HCEC 1CT (cell line): ENCODE measurements at regions not wholly inside any gene's neighbourhood (a gene's known extent, or its start where the extent isn't known, plus 50 kb on each side); places are given as distances from the start of the nearest gene placed in this dataset.
"Not testable (repeated sequence)": the region's sequence is repeated elsewhere in the genome, so short reads cannot be mapped to it uniquely, and the experiment has no call there.

ENCODE experiments used
- DNase-seq: peaks from one replicate; pipeline ENCODE4 v3.0.0-alpha.2; 2017

- DNase-seq: no peak
Observed at GRCh38 chr2:7436096-7436906, 519.1 kb downstream of the RNF144A start.

GRCh38 chr2:7437141-7437540, 519.9 kb downstream of the RNF144A start:
- DNase-seq: no peak

- no peak for DNase-seq
Observed at GRCh38 chr2:7437716-7438632, 520.8 kb downstream of the RNF144A start.

- DNase-seq: no peak
Observed at GRCh38 chr2:7438855-7439254, 521.6 kb downstream of the RNF144A start.

- DNase-seq: no peak
Observed at GRCh38 chr2:7440977-7441376, 523.8 kb downstream of the RNF144A start.

GRCh38 chr2:7441841-7442240, 524.6 kb downstream of the RNF144A start:
- DNase-seq: not testable (repeated sequence)

GRCh38 chr2:7444626-7445025, 527.4 kb downstream of the RNF144A start:
- DNase-seq: no peak

- DNase-seq: no peak
Observed at GRCh38 chr2:7448578-7449264, 531.5 kb downstream of the RNF144A start.

- DNase-seq: no peak
Observed at GRCh38 chr2:7449298-7449697, 532.1 kb downstream of the RNF144A start.

- no peak for DNase-seq
Observed at GRCh38 chr2:7450188-7450832, 533.1 kb downstream of the RNF144A start.

GRCh38 chr2:7450833-7451190, 533.6 kb downstream of the RNF144A start:
- DNase-seq: no peak

- no peak for DNase-seq
Observed at GRCh38 chr2:7452110-7452876, 535.1 kb downstream of the RNF144A start.

GRCh38 chr2:7454592-7454991, 537.4 kb downstream of the RNF144A start:
- DNase-seq: no peak

- DNase-seq: no peak
Observed at GRCh38 chr2:7456762-7457161, 539.5 kb downstream of the RNF144A start.

GRCh38 chr2:7458066-7458465, 540.9 kb downstream of the RNF144A start:
- no peak for DNase-seq

- DNase-seq: no peak
Observed at GRCh38 chr2:7467782-7468447, 550.7 kb downstream of the RNF144A start.

GRCh38 chr2:7468448-7468828, 551.2 kb downstream of the RNF144A start:
- DNase-seq: no peak

- DNase-seq: no peak
Observed at GRCh38 chr2:7468955-7469354, 551.7 kb downstream of the RNF144A start.

- DNase-seq: no peak
Observed at GRCh38 chr2:7471185-7471584, 554.0 kb downstream of the RNF144A start.

GRCh38 chr2:7472465-7472864, 555.3 kb downstream of the RNF144A start:
- DNase-seq: no peak

- DNase-seq: no peak
Observed at GRCh38 chr2:7473135-7473771, 556.0 kb downstream of the RNF144A start.
